Parathyroid adenoma (tissue), 2 donors: ENCODE measurements at regions not wholly inside any gene's neighbourhood (a gene's known extent, or its start where the extent isn't known, plus 50 kb on each side); places are given as distances from the start of the nearest gene placed in this dataset.

Experiments used
- H2AFZ ChIP-seq: fragments of 300-600 bp; sonication (generic); one replicate; pipeline ENCODE4 v1.7.0; 2017; ENCODE audit warnings: antibody characterized with exemption, mild to moderate bottlenecking
- H3K27ac ChIP-seq: fragments of 300-600 bp; sonication (generic); one replicate; pipeline ENCODE4 v1.7.0; 2017
- H3K27me3 ChIP-seq: fragments of 300-600 bp; sonication (generic); one replicate; pipeline ENCODE4 v1.7.0; 2017; ENCODE audit warnings: low read length; ENCODE audit not compliant: control insufficient read depth, insufficient read depth
- H3K36me3 ChIP-seq: fragments of 300-600 bp; sonication (generic); one replicate; pipeline ENCODE4 v1.7.0; 2017; ENCODE audit warnings: low read length; ENCODE audit not compliant: control insufficient read depth, insufficient read depth
- H3K4me1 ChIP-seq: fragments of 300-600 bp; sonication (generic); one replicate; pipeline ENCODE4 v1.7.0; 2017; ENCODE audit warnings: control low read depth
- H3K4me2 ChIP-seq: fragments of 300-600 bp; sonication (generic); one replicate; pipeline ENCODE4 v1.7.0; 2017; ENCODE audit warnings: low read length
- H3K4me3 ChIP-seq: fragments of 300-600 bp; sonication (generic); one replicate; pipeline ENCODE4 v1.7.0; 2017; ENCODE audit warnings: low read depth, low read length
- H3K79me2 ChIP-seq: fragments of 300-600 bp; sonication (generic); one replicate; pipeline ENCODE4 v1.7.0; 2017; ENCODE audit warnings: control low read depth
- H3K9ac ChIP-seq: fragments of 300-600 bp; sonication (generic); one replicate; pipeline ENCODE4 v1.7.0; 2017; ENCODE audit warnings: mild to moderate bottlenecking
- H3K9me3 ChIP-seq: fragments of 300-600 bp; sonication (generic); one replicate; pipeline ENCODE4 v1.7.0; 2017; ENCODE audit warnings: low read length; ENCODE audit not compliant: control insufficient read depth
- TF ChIP-seq, protein P1 (sequence below): fragments of 300-600 bp; sonication (generic); IDR thresholded peaks from one replicate; pipeline ENCODE4 v1.7.0; 2017; ENCODE audit warnings: antibody characterized with exemption, mild to moderate bottlenecking
- donor health status: primary hyperparathyroidism.

DNA sequence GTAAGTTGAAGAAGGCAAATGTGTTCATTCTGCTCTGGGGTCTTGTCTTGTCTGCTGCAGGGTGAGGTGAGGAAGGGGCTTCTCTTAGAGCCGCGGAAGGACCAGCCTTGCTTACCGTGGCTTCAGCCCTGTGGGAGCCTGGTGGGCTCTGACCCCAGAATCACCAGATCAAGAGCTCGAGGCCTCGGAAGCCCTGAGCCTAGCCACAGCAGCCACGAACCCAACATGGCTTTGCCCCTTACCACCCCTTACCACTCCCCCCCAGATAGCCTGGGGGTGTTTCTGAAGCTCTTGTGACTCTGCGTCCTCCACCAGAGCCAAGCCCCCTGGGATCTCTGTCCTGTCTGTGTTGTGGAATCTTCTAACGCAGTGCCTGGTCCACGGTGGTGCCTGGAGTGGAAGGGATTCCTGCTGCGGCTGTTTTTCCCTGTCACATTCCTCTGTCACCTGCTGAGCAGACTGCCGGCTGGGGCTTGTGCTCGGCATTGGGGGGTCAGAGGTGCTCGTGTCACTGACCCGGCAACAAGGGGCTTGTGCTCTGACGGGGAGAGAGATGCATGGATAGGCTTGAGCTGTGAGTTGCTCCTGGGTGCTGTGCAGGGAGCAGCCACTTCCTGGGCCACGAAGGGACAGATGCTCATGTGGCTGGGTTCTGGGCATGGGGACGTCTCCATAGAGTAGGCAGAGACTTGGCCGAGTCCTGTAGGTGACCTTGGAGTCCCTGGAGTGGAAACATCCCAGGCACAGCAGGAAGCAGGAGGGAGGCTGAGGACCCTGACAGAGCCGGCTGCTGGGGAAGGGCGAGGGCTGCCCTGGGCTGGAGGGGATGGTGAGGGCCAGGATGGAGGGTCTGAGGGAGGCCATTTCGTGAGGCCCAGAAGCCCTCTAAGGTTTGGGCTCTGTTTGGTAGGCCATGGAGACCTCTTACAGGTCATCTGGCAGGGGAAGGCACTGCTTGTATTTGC lies 316.0 kb downstream of the QKI start:
- Histone ChIP-seq H3K9me3 (no peaks in the 10 kb centered on the region), H3K4me3 (no peak overlapping the region), H2AFZ (no peak overlapping the region), H3K79me2 (no peaks in the 10 kb centered on the region), H3K4me2 (no peak overlapping the region), H3K4me1 (no peaks in the 10 kb centered on the region), H3K27ac (no peak overlapping the region), H3K27me3 (no peaks in the 10 kb centered on the region), H3K9ac (no peak overlapping the region), H3K36me3 (no peaks in the 10 kb centered on the region)
- TF ChIP-seq, protein P1, sequence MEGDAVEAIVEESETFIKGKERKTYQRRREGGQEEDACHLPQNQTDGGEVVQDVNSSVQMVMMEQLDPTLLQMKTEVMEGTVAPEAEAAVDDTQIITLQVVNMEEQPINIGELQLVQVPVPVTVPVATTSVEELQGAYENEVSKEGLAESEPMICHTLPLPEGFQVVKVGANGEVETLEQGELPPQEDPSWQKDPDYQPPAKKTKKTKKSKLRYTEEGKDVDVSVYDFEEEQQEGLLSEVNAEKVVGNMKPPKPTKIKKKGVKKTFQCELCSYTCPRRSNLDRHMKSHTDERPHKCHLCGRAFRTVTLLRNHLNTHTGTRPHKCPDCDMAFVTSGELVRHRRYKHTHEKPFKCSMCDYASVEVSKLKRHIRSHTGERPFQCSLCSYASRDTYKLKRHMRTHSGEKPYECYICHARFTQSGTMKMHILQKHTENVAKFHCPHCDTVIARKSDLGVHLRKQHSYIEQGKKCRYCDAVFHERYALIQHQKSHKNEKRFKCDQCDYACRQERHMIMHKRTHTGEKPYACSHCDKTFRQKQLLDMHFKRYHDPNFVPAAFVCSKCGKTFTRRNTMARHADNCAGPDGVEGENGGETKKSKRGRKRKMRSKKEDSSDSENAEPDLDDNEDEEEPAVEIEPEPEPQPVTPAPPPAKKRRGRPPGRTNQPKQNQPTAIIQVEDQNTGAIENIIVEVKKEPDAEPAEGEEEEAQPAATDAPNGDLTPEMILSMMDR = no peak

DNA sequence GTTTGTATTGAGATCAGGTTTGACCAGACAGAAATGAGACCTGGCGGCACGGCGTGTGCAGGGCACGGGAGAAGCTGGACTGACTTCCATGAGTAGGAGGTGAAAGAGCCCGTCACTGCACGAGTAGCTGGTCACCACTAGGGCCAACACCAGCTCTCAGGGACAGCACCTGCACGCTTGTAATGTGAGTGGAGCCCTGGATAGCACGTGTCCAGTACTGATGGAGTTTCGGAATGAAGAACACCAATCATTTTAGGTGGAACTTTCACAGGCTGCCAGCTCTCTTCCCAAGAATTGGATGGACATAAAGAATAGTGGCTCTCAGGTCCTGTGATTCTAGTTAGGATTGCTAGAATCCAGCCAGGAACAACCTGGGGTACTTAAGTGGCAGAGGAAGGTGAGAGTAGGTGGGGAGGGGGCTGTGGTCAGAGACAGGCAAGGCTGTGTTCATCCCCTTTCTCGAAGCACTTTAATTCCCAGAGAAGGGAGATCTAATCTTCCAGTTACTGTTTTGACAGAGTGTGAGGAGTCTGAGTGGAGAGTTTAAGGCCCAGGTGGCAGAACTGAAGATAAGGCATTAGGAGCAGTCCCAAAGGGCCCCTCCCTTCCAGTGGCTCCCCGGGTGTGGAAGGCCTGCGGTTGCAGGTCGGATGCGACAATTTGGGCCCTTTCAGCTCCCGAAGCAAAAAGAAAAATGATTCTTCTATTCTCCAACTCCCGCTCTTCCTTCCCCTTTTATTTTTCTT lies 314.8 kb downstream of the QKI start:
- H3K27ac ChIP-seq = no peak overlapping the region
- H3K36me3 ChIP-seq = no peaks in the 10 kb centered on the region
- H3K27me3 ChIP-seq = no peaks in the 10 kb centered on the region
- H3K9ac ChIP-seq = no peak overlapping the region
- no peaks in the 10 kb centered on the region for H3K9me3 ChIP-seq
- no peak overlapping the region for H3K4me2 ChIP-seq
- TF ChIP-seq, protein P1 = no peak
- H3K4me1 ChIP-seq = no peaks in the 10 kb centered on the region
- no peaks in the 10 kb centered on the region for H3K79me2 ChIP-seq
- H2AFZ ChIP-seq = no peak overlapping the region
- H3K4me3 ChIP-seq = no peak overlapping the region

DNA sequence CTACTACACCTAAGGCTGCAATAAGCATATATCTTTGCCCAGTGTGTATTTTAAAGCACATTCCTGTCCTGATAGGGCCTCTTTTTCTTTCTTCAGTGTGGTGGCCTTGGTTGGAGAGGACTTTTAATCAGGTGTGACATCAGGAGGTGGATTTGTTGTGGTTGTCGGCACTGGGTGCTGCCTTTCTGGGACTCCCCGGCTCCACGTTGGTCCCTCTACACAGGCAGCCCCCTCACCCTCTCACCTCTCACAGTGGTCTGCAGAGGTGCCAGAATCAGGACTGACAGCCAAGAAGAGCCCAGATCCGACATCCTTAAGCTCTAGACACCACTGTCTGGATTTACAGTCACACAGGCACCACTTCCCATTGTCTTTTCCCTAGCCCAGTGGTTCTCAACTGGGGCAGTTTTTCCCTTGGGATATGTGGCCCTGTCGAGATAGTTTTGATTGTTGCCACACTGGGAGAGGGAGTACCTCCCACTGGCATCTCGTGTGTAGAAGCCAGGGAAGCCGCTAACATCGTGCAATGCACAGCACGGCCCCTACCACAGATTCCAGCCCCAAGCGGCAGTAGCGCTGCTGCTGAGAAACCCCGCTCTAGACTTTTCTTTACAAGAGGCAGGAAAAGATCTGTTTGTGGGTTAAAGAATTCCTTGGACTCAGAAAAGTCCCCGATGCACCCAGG lies 314.1 kb downstream of the QKI start:
- Histone ChIP-seq H3K27me3 (no peaks in the 10 kb centered on the region), H2AFZ (no peak overlapping the region), H3K9me3 (no peaks in the 10 kb centered on the region), H3K4me3 (no peak overlapping the region), H3K4me2 (no peak overlapping the region), H3K9ac (no peak overlapping the region), H3K36me3 (no peaks in the 10 kb centered on the region), H3K27ac (no peak overlapping the region), H3K4me1 (no peaks in the 10 kb centered on the region), H3K79me2 (no peaks in the 10 kb centered on the region)
- TF ChIP-seq, protein P1 = no peak

DNA sequence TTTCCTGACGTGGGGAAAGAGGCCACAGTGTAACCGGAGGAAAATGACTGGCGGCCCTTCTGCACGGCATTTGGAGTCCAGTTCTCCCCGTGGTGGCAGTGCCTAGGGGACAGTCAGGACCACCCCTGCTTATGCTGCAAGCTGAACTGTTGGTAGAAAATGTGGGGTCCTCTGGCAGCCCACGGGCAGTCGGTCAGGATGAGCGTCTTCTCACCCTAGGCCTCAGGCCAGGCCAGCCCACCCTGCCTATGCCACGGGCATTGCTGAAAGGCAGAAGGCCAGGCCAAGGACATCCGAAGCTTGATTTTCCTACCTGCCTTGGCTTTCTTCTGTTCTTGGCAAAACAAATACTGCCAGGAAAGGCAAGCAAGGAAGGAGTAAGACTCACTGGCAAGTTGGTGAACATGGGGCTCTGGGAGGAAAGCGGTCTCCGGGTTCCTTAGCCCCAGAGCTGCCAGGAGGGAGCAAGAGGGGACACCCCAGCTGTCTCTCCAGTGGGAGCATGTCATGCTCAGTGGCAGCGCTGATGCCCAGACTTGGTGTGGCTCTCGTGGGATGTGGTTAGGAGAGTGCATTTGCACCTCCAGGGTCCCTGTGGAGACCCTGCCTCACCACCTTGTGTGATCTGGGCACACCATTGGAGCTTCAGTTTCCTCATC lies 311.6 kb downstream of the QKI start:
- no peak overlapping the region for H2AFZ ChIP-seq
- no peaks in the 10 kb centered on the region for H3K36me3 ChIP-seq
- H3K9me3 ChIP-seq = no peaks in the 10 kb centered on the region
- no peak overlapping the region for H3K9ac ChIP-seq
- H3K27me3 ChIP-seq = no peaks in the 10 kb centered on the region
- TF ChIP-seq, protein P1 = no peak
- H3K4me3 ChIP-seq = no peak overlapping the region
- H3K27ac ChIP-seq = no peak overlapping the region
- H3K4me1 ChIP-seq = no peaks in the 10 kb centered on the region
- no peaks in the 10 kb centered on the region for H3K79me2 ChIP-seq
- H3K4me2 ChIP-seq = no peak overlapping the region
